SKM-1 treated with dmso at 0.1 percent for 144 hours (cell line): ENCODE measurements at regions not wholly inside any gene's neighbourhood (a gene's known extent, or its start where the extent isn't known, plus 50 kb on each side); places are given as distances from the start of the nearest gene placed in this dataset.
"Not testable (repeated sequence)": the region's sequence is repeated elsewhere in the genome, so short reads cannot be mapped to it uniquely, and the experiment has no call there.

ENCODE experiments used
- DNase-seq: peaks from one replicate; lab custom pipeline; 2025; ENCODE audit not compliant: unreplicated experiment; lab: John Stamatoyannopoulos, UW

GRCh38 chr4:174183259-174183658 is 100.2 kb downstream of the FBXO8 start:
- DNase-seq, result no peak

GRCh38 chr4:174181827-174182226 is 101.6 kb downstream of the FBXO8 start:
- no peak for DNase-seq

GRCh38 chr4:174177536-174177935 is 105.9 kb downstream of the FBXO8 start:
- DNase-seq, result no peak

- DNase-seq, result not testable (repeated sequence)
These were observed 107.6 kb downstream of the FBXO8 start for GRCh38 chr4:174175836-174176235.

GRCh38 chr4:174173360-174173759 is 110.1 kb downstream of the FBXO8 start:
- no peak for DNase-seq

GRCh38 chr4:174172274-174172673 is 111.2 kb downstream of the FBXO8 start:
- DNase-seq, result no peak

GRCh38 chr4:174170906-174171305 is 112.6 kb downstream of the FBXO8 start:
- DNase-seq, result no peak

GRCh38 chr4:174170091-174170490 is 113.4 kb downstream of the FBXO8 start:
- DNase-seq, result no peak

GRCh38 chr4:174157106-174157607 is 126.3 kb downstream of the FBXO8 start:
- no peak for DNase-seq

GRCh38 chr4:174156239-174156826 is 127.1 kb downstream of the FBXO8 start:
- DNase-seq, result peak; percentile 47

- DNase-seq, result no peak
These were observed 129.1 kb downstream of the FBXO8 start for GRCh38 chr4:174154215-174154854.

GRCh38 chr4:174152717-174153466 is 130.6 kb downstream of the FBXO8 start:
- DNase-seq, result no peak

- DNase-seq, result no peak
These were observed 135.6 kb downstream of the FBXO8 start for GRCh38 chr4:174147863-174148262.

GRCh38 chr4:174144106-174144505 is 139.4 kb downstream of the FBXO8 start:
- DNase-seq, result no peak

- DNase-seq, result no peak
These were observed 141.6 kb downstream of the FBXO8 start for GRCh38 chr4:174141876-174142275.

GRCh38 chr4:174138616-174139015 is 144.9 kb downstream of the FBXO8 start:
- no peak for DNase-seq

GRCh38 chr4:174137698-174138097 is 145.8 kb downstream of the FBXO8 start:
- DNase-seq, result no peak

GRCh38 chr4:174135936-174136406 is 147.5 kb downstream of the FBXO8 start:
- DNase-seq, result no peak

GRCh38 chr4:174135530-174135929 is 147.9 kb downstream of the FBXO8 start:
- DNase-seq, result no peak

GRCh38 chr4:174134361-174134760 is 149.1 kb downstream of the FBXO8 start:
- DNase-seq, result no peak

- DNase-seq, result no peak
These were observed 149.9 kb downstream of the FBXO8 start for GRCh38 chr4:174133551-174133950.

- DNase-seq, result no peak
These were observed 151.6 kb downstream of the FBXO8 start for GRCh38 chr4:174131901-174132300.
